NCI-H226 (cell line): ENCODE measurements at regions not wholly inside any gene's neighbourhood (a gene's known extent, or its start where the extent isn't known, plus 50 kb on each side); places are given as distances from the start of the nearest gene placed in this dataset.

ENCODE experiments used
- DNase-seq: peaks from one replicate; pipeline ENCODE4 v3.0.0-alpha.2; 2015

DNA sequence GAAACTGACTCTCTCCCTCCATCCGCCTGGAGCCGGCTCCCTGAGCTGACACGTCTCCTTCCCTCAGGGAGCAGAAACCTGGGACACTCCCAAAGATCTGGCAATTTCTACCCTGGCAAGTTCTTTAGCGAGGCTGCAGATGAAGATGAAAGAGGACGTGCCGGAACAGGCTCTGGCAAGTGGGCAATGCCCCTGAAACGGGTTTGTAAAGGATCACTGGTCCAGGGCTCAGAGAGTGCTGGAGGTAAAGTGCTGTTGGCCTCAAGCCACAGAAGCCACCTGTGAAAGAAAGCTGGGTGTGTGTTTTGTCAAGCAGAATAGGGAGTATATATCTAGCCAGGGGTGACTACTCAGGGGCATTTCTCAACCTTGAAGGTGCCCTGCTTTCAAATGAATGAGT, 131.4 kb upstream of the ATP6AP2 start:
- DNase-seq = no peak

DNA sequence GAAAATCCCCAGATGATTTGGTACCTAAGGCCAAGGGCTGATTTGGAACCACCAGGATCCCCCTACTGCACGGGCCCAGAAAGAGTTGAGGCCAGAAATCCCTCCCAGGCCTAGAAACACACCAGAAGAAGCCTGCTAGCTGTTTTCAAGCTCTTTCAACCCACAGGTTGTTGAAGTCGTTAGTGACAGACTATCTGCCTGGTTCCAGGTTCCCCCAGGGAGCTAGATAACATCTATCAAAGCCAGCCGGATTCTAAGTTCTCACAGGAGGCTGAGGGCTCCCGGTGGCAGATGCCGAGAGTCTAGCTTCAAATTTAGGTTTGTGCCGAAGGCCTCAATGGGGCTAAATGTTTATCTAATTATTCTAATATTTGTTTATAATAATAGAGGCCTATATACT, 132.0 kb upstream of the ATP6AP2 start:
- no peak for DNase-seq

DNA sequence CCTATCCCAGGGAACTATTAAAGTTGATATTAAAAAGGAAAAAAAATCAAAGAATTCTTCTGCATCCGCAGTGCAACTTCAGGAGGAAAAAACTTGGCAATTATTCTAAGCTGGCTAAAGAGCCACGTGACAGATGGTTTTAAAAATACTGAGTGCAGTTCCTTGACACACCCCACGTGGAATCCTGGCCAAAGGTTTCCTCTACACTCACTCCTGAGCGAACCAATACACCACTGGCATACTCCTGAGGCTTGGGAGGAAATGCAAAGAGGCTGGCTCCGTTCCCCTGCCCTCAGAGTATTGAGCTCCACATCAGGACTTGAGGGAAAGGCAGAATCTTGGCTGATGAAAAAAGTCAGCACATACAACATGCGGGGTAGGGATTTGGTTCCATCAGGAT, 133.8 kb upstream of the ATP6AP2 start:
- no peak for DNase-seq

DNA sequence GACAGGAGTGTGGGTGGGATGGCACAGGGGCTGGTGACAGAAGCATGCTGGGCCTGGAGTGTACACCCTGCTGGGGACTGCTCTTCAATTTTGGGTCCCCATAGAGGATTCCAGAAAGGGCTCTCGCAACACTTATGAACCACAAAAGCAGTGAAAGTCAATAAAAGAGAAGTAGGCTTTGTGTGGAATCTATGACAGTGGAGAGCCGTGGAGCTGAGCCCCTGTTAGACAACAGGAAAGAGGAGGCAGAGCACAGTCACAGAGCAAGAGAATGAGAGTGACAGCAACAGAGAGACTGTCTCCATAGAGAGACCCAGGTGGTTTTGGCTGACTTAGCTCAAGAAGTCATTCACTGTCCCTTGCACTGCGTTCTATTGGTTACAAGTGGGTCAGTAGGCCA, 135.1 kb upstream of the ATP6AP2 start:
- no peak for DNase-seq

DNA sequence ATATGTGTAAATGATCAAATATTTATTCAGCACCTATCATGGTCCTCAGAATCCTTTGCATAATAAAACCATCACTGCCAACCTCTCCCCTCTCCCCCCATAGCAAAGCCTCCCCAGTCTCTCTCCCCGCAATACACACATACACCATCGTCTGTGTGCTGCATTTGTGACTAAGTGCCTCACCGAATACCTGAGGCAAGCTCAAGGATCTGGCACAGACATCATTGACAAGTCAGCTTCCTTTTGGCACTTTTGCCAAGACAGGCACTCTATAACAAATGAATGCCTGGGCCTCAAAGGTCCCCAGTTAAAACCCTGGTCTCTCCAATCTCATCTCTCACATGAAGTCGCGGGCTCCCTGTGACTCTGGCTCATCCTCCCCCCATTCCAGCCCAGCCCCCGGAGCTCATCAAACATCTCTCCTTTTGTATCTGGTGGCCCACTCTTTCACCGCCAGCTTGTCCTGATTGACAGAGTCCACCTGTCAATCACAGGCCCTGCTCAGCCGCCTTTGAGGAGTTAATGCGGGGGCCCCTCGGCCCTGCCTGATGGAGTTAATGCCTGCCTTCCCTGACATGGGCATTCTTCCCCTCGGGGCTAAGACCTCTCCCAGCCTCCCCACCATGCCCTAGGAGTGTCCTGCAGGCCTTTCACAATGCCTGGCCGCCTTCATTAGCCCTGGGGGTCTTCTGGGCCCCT, 135.8 kb upstream of the ATP6AP2 start:
- DNase-seq = no peak

DNA sequence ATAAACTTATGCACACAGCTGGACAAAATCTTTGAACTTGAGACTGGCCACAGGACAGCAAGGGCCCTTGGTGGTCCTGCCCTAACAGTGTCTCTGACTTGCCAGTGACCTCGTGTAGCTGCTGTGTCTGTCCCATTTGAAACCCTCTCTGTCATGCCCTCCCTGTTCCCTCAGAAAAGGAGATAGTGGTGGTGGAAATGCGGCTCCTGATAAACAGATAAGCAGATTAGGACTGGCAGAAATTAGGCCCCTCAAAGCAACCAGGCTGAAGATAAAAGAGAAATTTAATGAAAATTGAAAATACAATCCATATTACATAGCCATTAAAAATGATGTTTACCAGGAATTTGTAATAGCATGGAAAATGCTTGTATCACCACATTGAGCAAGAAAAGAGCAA, 136.6 kb upstream of the ATP6AP2 start:
- no peak for DNase-seq

DNA sequence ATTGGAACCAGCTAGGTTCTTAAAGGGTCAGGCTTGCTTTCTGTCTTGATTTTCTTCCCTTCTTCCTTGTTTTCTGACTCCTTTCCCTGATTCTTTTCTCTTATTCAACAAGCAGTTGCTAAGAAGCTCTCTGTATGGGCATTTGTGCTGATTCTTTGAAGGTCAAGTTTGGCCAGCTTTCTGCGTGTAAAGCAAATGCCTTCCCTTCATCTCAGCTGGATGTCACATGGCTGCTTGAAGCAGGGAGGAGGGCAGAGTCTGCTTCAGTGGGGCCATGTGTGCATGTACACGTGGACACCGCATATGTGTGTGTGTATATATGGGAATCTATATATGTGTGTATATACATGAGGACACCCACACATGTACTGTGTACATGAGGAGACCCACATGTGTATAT, 139.9 kb upstream of the ATP6AP2 start:
- DNase-seq = no peak

DNA sequence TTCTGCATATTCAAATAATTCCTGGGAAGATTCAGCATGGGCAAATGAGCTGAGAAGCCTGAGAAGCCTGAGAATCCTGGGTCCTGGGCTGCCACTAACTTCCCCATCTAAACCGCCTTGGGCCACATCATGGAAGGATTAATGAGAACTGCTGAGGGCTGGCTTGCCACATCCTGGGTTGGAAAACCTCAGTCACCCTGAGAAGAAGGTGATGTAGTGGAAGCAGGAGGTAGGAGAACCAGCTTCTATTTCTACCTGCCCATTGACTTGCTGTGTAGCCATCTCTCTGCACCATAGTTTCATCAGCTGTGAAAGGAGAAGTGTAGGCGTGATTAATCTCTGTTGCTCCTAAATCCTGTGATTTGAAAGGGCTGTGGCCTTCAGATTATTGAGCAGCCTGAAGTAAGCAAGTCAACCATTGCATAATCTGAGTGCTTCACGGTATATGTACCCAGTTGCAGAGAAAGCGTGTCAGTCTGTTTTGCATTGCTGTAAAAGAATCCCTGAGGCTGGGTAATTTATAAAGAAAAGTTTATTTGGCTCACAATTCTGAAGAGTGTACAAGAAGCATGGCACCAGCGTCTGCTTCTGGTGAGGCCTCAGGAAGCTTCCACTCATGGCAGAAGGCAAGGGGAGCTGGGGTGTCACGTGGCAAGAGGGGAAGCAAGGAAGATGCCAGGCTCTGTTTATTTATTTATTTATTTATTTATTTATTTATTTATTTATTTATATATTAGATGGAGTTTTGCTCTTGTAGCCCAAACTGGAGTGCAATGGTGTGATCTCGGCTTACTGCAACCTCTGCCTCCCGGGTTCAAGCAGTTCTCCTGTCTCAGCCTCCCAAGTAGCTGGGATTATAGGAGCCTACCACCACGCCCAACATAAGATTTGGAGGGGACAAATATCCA, 140.9 kb upstream of the ATP6AP2 start:
- no peak for DNase-seq

DNA sequence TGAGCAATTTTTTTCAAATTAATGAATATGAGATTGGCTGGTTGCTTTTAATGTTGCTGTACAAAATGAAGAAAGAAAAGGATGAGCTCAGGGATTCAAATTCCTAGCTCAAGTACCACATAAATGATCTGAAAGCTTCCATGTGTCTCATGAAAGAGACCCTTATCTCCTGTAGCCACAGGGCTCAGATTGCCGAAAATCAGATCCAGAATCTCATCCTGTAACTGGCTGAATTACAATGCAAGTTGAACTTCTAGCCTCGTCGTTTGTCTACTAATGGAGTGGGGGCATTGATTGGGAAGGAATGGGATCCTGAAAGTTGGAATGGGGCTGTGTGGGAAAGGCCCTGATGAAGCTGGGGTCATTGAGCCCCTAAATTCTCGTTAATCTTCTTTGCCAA, 143.4 kb upstream of the ATP6AP2 start:
- no peak for DNase-seq

DNA sequence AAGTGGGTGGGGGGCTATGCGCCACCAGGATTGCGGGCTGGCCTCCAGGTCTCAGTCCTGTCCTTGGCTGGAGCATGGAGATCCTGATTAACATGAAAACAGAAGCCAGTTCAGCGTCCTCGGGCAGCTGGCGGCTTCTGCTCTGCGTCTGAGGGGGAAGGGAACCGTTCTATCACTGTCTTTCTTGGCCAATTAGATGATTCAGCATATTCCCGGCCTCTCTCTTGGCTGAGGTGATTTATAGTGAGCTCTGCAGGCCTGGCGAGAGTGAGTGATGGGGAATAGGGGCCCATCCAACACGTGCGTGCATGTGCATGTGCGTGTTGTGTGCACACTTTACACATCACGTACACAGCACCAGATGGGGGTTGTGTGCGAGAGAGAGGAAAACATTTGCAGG, 145.8 kb upstream of the ATP6AP2 start:
- DNase-seq = no peak

DNA sequence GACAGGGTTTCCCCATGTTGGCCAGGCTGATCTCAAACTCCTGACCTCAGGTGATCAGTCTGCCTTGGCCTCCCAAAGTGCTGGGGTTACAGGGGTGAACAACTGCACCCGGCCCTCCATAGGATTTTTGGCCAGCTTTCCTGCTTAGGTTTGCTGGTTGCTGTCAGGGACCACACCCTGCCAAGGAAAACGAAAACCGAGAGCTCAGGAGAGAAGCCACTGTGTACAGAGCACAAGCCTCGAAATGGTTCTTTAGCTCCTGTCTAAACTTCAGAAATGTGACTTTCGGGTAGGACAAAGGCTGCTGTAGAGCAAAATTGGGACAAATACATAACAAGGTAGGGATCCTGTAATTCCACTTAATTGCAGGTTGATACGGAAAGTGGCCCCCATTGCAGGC, 146.3 kb upstream of the ATP6AP2 start:
- DNase-seq = no peak

DNA sequence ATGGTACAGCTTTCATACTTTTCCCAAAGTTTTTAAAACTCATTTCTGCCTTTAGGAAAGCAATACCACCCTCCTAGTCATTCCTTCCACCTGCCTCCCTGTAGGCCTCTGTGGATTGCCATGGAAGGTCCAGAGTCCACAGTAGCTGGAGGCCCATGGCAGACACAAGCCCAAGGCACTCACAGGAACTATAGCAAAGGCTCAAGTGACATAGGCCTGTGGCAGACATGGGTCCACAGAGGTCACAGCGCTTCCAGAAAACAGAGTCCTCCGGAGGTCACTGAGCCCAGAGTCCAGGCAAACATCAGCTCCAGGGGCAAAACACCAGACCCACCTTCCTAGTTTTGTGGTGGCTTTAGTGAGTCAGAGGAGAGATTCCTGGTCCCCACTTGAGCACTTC, 147.6 kb upstream of the ATP6AP2 start:
- no peak for DNase-seq

DNA sequence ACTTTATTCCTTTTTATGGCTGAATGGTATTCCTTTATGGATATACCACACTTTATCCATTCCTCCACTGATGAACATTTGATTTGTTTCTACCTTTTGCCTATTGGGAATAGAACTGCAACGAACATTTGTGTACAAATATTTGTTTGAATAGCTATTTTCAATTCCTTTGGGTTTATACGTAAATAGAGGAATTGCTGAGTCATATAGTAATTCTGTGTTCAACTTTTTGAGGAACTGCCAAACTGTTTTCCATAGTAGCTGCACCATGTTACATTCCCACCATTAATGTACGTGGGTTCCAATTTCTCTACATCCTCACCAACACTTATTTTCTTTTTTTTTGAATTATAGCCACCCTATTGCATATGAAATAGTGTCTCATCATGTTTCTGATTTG, 156.5 kb upstream of the ATP6AP2 start:
- DNase-seq = no peak

DNA sequence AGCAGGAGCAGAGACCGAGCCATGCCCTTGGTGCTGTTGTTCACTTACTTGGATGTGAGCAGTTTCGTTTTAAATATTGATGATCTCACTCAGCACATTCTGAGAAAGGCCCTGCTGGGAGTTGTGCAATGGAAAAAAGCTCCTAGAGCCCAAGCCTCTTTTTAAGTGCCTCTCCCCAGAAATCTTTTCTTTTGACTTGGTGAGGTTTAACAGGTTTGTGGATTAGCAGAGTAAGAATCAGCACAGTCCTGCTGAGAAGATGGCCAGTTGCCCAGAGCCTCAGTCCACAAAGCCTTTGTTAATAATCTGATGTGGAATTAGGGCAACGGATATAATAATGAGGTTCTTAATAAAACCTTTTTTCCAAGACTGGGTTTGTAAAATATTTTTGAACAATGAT, 157.5 kb upstream of the ATP6AP2 start:
- DNase-seq = no peak

DNA sequence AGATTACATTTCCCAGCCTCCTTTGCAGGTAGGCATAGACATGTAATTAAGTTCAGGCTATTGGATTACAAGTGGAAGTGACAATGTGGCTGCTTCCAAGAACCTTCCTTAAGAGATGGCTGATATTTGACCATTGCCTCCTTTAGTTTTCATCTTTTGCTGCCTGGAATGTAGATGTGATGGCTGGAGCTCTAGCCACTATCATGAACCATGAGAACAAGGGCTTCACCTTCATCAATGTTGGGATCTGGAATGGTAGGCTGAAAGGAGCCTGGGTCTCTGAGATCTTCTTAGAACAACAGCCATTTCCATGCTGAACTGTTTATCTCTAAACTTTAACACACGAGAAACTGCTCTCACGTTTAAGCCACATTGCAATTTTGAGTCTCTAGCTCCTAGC, 158.7 kb upstream of the ATP6AP2 start:
- no peak for DNase-seq

DNA sequence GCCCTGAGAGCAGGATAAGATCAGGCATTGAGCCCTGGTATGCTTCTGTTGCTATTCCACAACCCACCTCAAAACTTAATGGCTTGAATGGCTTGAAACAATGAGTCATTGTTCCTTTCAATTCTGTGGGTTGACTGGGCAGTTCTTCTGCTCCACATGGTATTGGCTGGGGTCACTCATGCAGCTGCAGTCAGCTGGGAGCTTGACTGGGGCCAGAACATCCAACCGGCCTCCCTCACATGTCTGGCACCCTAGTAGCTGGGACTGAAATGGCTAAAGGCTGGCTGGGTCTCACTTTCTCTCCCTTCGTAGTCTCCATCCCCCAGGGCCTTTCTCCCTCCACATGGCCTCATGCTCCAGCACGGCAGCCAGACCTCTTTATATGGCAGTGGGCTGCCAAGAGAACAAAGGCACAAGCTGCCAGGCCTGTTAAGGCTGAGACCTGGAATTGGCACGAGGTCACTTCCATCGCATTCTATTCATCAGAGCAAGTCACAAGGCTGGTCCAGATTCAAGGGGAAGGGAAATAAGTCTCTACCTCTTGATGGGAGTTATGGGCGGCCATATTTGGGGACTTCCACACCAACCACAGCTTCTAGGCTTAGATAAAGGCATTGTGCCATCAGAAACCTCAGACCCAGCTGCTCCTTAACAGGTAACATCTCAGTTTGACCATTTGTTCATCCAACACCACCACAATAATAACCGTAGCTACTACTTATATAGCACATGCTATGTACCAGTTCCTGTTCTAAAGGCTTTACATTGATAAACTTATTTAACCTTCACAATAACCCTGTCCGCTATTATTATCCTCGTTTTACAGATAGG, 159.7 kb upstream of the ATP6AP2 start:
- DNase-seq = no peak

DNA sequence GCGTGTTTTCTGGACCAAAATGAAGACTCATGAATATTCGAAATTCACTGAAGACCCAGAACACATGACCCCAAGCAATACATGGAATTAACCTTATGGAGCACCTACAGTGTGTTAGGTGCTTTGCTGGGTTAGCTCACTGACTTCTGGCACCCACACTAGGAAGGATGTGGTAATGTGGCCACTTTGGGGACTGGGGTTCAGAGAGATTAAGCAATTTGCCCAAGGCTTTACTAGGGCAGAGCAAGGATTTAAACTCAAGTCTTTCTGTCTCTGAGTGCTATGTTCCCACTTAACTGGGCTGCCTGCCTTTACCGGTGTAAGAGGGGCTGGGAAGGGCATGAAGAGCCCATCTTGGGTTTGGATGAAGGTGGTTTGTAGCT, 162.0 kb upstream of the ATP6AP2 start:
- no peak for DNase-seq

DNA sequence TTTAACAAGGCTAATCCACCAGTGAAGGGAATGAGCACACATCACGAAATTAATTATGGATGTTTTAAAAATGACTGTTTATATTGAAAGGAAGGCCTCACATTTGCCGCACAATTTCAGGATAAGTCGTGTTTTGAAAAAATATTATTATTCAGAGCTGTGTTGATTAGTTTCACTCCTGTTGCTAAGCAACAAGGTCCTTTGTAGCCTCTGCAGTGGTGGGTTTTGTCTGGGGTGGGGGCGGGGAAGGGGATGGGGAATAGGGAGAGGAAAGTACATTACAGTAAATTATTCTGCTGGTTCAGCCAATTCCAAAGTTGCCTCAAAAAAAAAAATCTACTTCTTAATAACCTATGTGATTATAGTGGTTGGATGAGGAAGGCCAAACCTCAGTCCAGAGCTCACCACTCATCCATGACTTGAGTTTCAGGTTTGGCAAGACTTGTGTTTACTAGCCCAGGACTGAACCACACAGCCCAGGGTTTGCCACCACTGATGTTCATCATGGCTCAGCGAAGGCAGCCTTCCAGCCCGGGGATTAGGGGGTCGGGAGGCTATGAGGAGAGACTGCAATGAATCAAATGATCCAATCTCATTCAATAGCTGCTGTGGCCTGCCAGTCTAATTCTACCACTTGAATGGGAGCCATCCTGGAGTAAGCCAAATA, 162.5 kb upstream of the ATP6AP2 start:
- no peak for DNase-seq

DNA sequence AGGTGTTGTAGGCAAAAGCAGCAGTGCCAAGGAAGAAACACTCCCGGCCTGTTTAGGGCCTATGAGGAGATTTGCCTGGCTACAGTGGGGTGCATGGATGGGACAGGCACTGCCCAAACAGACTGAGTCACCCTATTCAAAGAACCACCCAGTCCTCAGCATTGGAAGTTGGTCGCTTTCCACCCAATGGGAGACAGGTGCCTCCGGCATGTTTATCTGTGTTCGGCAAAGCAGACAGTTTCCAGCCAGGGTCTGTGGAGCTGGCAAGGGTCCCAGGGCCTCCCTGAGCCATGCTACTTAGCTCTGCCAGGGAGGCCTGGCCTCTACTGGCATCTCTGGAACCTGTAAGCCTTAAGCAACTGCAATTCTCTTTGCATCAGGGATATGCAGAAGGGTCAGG, 165.1 kb upstream of the ATP6AP2 start:
- DNase-seq = no peak

DNA sequence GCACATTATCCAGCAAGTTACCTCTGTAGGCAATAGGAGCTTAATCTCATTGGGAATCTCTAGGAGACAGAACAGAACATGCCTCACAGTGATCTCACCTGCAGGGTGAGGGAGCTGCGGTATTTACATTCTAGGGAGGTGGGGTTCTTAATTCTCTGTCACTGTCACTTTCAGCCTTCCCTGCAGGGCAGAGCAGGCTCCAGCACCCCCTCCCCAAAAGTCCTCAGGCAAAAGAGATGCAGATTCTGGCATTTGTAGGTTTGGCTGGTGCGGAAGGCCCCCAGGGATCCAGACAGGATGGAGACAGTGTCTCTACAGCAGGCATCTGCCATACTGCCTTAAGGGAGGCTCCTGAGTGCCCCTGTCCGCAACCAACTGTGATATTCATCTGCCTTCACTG, 166.4 kb upstream of the ATP6AP2 start:
- DNase-seq = no peak

DNA sequence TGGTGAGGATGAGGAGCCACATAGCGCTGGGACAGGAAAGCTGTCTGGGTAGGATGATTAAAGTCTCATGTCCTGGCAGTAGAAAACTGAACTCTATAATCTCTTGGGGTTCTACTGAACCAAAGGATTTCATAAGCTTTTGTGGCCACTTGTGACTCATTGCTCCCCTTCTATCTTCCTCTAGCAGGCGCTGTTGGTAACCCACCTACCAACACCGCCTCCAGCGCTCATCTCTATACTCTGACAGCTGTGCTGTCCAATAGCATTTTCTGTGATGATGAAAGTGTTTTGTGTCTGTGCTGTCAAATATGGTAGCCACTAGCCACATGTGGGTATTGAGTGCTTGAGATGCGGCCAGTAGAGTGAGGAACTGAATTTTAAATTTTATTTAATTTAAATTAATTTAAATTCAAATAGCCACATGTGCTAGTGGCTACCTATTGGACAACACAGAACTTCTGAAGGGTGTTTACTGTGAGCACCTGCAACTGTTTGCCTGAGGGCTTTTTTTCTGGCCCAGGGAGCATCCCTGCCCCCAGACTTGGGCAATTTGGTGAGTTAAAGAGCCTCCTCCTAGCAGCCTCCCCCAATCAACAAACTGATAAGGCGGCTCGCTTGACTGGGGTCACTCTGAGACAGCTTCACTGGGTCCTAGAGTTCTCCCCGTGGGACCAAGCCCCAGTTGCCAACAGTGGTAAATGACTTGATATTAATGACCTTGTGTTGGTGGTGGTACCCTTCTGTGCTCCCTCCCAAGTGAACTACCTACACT, 169.2 kb upstream of the ATP6AP2 start:
- DNase-seq = no peak

DNA sequence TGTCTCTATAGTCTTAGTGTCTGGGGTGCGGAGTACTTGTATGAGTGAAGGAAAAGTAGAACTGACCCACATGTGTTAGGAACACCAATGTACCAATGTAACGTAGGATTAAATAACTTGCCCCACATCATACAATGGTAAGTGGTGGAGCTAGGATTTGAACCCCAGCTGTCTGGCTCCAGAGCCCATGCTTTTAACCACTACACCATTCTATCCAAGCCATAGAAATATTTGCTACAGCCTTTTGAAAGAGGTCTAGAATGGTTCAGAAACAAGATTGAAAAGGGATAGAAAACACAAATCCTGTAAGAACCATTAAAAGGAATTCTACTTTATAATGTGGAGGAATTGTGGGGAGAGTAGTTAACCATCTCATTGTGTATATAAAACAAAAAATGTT, 169.9 kb upstream of the ATP6AP2 start:
- no peak for DNase-seq
